ENCODE measurements at regions not wholly inside any gene's neighbourhood (a gene's known extent, or its start where the extent isn't known, plus 50 kb on each side); places are given as distances from the start of the nearest gene placed in this dataset.

DNA sequence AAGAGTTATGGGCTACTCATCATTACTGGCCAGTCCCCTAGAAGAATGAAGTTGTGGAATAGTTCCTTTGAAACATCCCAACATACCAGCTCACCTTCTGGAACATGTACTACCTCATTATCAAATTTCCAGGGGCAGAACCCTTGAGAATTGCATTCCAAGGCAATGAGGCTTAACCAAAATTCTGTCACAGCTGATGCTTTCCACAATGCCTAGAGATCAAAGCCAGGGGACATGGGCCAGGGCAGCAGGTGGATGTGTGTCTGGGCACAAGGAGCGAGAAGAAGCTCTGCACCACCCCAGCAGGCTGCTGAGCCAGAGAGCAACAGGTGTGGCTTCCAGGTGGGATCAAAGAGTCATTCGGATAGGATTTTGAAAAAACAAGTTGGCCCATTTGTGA lies 362.1 kb downstream of the EFNB2 start:
- DNase-seq (ENCODE audit: low read depth): no peak

DNA sequence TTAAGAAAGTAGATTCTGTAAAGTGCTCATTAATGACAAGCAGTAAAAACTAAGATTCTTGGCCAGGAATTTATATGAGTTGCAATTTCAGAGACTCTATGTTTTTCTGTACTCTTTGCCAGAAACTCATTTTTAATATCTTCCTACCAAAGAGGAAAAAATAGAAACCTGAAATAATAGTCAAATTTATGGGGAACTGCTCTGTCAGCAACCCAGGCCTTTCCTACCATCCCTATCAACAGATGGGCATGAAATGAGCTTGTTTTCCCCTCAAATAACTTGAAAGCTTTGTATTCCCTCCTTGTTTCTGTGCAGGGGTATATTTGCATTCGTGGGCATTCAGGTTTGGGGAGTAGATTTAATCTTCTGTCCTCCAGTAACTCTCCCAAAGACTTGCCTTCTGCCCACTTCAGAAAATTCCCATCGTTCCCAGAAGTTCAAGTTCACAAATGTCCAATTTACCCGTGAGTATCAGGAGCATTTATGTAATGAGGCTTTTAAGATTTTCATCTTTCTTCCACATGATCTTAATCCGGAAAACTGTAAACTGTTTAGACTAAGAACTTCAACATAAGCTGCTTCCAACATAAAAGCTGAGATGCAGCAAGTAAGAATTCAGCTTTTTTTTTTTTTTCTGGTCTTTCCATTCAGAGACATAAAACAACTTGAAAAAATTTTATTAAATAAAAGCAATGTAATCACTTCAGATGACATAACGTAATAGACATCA lies 363.1 kb downstream of the EFNB2 start:
- DNase-seq (ENCODE audit: low read depth): no peak

GRCh38 chr13:106163426-106163825 lies 372.0 kb downstream of the EFNB2 start:
- DNase-seq (ENCODE audit: low read depth): no peak

DNA sequence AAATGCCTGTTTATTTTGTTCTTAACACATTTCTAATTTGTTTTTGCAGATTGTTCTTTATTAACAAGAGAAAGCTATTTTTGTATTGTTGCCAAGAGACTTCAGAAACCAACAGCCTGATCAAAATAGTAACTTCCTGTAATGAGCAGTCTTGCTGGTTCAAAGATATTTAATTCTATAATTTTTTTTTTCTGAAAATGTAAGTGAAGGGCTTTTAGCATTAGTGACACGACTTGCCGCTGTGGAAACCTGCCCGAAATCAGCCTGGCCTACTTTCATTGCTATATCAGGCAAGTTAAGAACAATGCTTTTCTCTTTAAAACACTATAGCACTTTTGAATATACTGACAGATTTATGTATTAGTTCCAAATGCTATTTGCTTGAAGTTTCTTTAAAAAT lies 374.3 kb downstream of the EFNB2 start:
- no peak for DNase-seq (ENCODE audit: low read depth)

GRCh38 chr13:106159295-106160195 lies 375.9 kb downstream of the EFNB2 start:
- no peak for DNase-seq (ENCODE audit: low read depth)

DNA sequence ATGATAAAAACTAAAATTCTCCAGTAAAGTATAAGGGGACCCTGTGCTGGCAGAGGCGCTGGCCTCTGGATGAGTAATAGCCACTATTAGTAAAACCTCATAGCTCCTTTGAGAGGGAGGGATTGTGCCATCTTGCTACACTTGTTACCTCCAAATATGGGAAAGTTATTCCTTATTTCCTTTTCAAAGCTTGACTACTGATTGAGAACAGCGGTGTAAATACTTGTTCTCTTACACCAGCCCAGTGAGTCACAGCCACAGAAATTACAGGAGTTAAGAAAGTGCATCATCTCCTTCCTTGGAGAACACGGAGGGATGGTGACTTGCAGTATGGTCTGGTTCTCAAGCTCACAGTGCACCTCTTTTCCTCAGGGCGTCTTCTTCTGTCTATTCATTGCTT lies 379.0 kb downstream of the EFNB2 start:
- no peak for DNase-seq (ENCODE audit: low read depth)

- no peak for DNase-seq (ENCODE audit: low read depth)
Measured at GRCh38 chr13:106155411-106155810, 380.1 kb downstream of the EFNB2 start.

- no peak for DNase-seq (ENCODE audit: low read depth)
Measured at GRCh38 chr13:106153876-106154275, 381.6 kb downstream of the EFNB2 start.

GRCh38 chr13:106153041-106153440 lies 382.4 kb downstream of the EFNB2 start:
- no peak for DNase-seq (ENCODE audit: low read depth)

DNA sequence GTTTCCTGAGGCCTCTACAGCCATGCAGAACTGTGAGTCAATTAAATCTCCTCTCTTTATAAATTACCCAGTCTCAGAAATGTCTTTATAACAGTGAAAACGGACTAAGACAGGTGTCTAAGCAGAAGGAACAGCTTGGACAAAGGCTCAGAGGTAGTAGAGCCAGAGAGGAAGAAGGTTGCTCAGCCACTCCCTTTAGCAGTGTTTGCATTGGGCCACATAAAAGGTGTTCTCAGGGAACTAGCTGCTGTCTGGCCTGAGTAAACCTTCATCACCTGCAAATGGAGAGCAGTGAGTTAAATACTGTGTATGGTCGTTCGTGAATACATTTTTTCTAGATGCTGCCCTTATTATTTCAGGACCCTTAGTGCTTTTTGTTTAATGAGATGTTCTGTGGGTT lies 383.4 kb downstream of the EFNB2 start:
- DNase-seq (ENCODE audit: low read depth): no peak

DNA sequence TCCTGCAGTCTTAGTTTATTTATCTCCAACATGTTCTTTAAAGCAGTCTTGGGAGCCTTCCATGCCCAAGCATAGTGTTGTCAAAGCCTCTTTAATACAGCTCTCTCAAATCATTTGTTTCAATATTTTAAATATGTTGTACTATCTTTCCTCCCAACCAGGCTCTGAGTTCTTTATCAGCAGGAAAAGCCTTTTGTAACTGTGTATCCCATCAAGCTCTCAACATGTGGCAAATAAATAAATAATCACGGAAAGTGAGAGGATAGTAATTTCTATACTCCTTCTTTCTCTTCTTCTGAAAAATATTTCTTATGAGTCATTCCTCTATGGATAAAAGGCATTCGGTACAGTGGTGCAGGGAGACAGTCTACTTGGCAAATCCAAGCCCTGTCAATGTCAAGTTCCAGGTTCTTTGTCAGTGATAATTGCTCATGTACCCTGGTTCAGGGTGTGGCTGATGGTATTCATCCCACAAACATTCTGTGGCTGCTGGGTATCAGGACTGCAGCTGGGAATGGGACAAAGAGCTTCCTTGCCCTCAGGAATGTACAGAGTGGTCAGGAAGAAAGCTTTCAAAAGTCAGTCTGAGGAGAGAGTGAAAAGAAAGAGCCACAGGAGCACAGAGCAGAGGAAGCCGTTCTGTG lies 384.3 kb downstream of the EFNB2 start:
- DNase-seq (ENCODE audit: low read depth): no peak

GRCh38 chr13:106145997-106146864 lies 389.2 kb downstream of the EFNB2 start:
- DNase-seq (ENCODE audit: low read depth): no peak

GRCh38 chr13:106145070-106145469 lies 390.4 kb downstream of the EFNB2 start:
- no peak for DNase-seq (ENCODE audit: low read depth)

DNA sequence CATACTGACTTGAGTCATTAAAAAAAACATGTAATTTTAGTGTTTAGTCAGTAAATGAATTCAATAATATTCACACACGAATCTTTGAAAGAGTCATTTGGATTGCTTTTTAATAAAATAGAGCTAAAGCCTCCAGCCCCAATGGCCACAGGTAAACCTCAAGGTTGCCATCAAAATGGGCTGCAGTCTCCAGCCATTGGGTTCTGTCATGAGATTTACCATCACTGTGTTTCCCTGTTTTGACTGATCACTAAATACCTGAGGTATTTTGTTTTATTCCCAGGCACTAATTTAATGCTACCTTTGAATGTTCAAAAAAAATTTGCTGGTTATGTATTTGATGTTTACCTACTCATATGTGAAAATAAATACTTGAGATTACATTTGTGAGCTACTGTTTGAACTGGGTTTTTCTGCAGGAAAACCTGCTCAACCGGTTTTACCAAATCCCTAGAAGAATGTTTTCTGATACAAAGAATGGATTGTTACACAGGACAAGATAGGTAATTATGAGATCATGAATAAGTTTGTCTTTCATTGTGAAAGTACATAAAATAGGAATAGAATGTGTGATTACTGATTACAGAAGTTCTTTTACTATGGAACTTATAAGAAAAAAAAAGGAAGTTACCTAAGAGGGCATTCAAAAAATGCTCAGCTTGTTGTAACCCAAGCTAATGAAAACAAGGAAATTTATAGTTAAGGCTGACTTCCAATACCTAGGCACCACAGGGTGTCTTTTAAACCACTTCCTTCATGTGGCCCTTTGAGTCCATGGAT lies 391.3 kb downstream of the EFNB2 start:
- no peak for DNase-seq (ENCODE audit: low read depth)

GRCh38 chr13:106143392-106143791 lies 392.1 kb downstream of the EFNB2 start:
- DNase-seq (ENCODE audit: low read depth): no peak

GRCh38 chr13:106140476-106140875 lies 395.0 kb downstream of the EFNB2 start:
- no peak for DNase-seq (ENCODE audit: low read depth)

DNA sequence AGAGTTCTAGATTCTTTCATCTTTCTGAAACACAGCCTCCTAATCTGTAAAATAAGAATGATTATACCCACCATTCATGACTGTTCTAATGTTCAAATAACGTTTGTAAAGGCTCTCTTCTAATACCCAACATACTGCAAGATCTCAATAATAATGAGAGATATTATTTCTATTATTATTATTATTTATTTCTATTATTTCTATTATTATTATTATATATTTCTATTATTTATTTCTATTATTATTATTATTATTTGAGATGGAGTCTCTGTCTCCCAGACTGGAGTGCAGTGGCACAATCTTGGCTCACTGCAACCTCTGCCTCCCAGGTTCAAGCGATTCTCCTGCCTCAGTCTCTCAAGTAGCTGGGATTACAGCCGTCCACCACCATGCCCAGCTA lies 395.5 kb downstream of the EFNB2 start:
- DNase-seq (ENCODE audit: low read depth): no peak

- no peak for DNase-seq (ENCODE audit: low read depth)
Measured at GRCh38 chr13:106139377-106139776, 396.1 kb downstream of the EFNB2 start.

GRCh38 chr13:106138620-106139019 lies 396.8 kb downstream of the EFNB2 start:
- no peak for DNase-seq (ENCODE audit: low read depth)

DNA sequence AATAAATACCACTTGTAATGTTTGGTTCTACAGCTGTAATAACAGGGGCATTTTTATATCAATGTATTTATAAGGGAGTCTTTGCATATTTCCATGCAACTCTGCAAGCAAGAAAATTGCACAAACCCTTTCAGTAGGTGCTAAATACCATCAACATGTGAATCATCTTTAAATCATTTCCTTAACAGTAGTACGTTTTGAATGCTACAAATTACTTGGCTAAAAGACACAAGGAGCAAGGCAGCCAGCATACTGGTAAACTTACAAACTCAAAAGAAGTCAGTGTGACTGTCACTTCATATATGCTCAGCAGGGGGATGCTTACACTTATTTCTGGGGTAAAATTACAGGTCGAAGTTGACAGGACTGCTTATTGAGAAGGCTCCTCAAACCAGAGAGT lies 402.4 kb downstream of the EFNB2 start:
- DNase-seq (ENCODE audit: low read depth): no peak

DNA sequence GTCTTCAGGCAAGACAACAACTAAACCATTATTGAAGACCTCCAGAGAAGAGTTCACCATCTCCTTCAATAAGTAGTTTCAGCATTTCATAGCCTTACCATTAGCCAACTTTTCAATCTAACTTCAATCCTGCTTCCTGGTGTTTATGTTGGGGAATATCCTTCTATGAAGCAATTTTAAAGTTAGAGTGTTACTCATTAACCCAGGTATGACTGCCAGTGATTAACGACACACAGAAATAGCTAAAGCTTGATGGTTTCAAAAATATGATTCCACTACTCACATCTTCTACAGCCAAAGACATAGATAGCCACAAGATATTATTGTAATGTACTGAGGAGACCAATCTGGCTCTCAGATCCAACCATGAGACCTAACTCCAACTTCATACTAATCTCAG lies 403.2 kb downstream of the EFNB2 start:
- DNase-seq (ENCODE audit: low read depth): no peak

Data from stimulated activated CD4-positive, alpha-beta T cell treated with anti-CD3 and anti-CD28 coated beads, Interleukin-2, amount 100 ng/mL, for 4 hours (primary cell).